ENCODE measurements at regions not wholly inside any gene's neighbourhood (a gene's known extent, or its start where the extent isn't known, plus 50 kb on each side); places are given as distances from the start of the nearest gene placed in this dataset.

DNA sequence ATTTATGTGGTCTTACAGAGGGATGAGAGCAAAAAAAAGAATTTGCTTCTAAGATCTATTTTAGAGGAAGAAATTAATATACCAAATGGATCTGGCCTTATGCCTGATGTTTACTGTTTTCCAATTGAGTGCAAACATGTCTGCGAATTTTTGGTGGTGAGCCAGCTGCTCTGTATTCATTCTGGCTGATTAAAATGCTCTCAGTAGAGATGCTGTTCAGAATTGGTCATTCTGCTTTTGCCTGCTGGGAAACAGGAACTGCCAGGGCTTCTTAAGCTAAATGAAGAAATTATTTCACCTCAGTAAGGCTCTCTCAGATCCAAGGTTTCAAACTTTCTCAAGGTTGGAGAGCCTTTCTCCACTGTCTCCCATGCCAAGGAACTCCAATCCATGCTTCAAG is 132.0 kb upstream of the SV2C start:
- TF ChIP-seq, protein P1, sequence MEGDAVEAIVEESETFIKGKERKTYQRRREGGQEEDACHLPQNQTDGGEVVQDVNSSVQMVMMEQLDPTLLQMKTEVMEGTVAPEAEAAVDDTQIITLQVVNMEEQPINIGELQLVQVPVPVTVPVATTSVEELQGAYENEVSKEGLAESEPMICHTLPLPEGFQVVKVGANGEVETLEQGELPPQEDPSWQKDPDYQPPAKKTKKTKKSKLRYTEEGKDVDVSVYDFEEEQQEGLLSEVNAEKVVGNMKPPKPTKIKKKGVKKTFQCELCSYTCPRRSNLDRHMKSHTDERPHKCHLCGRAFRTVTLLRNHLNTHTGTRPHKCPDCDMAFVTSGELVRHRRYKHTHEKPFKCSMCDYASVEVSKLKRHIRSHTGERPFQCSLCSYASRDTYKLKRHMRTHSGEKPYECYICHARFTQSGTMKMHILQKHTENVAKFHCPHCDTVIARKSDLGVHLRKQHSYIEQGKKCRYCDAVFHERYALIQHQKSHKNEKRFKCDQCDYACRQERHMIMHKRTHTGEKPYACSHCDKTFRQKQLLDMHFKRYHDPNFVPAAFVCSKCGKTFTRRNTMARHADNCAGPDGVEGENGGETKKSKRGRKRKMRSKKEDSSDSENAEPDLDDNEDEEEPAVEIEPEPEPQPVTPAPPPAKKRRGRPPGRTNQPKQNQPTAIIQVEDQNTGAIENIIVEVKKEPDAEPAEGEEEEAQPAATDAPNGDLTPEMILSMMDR (IDR thresholded peaks at IDR 0.05; ENCODE audit: low read depth, low read length) = no peak
- no peak for TF ChIP-seq EZH2phosphoT487 (IDR thresholded peaks at IDR 0.05; ENCODE audit: low read depth)

Data from OCI-LY3 (cell line).